HG02678 (cell line): ENCODE measurements at regions not wholly inside any gene's neighbourhood (a gene's known extent, or its start where the extent isn't known, plus 50 kb on each side); places are given as distances from the start of the nearest gene placed in this dataset.
A peak's percentile ranks its signal among the peaks of the same experiment; 100 is the strongest.

Experiments
- ATAC-seq: cut with Tn5 transposase; IDR thresholded peaks from one replicate; pipeline ENCODE4 v1.9.1; 2021; ENCODE audit warnings: mild to moderate bottlenecking, moderate library complexity; ENCODE audit not compliant: unreplicated experiment

GRCh38 chr3:182699550-182700170 is 93.6 kb upstream of the ATP11B start:
- no peak for ATAC-seq

GRCh38 chr3:182702216-182702615 is 91.1 kb upstream of the ATP11B start:
- ATAC-seq = no peak

- ATAC-seq = no peak
These were observed 90.1 kb upstream of the ATP11B start for GRCh38 chr3:182703233-182703632.

- ATAC-seq = no peak
These were observed 88.4 kb upstream of the ATP11B start for GRCh38 chr3:182704926-182705325.

GRCh38 chr3:182708810-182709209 is 84.5 kb upstream of the ATP11B start:
- ATAC-seq = no peak

GRCh38 chr3:182709306-182709705 is 84.0 kb upstream of the ATP11B start:
- no peak for ATAC-seq

GRCh38 chr3:182710557-182711157 is 82.6 kb upstream of the ATP11B start:
- no peak for ATAC-seq

GRCh38 chr3:182711261-182711683 is 82.0 kb upstream of the ATP11B start:
- ATAC-seq = no peak

GRCh38 chr3:182711853-182712252 is 81.5 kb upstream of the ATP11B start:
- no peak for ATAC-seq

- no peak for ATAC-seq
These were observed 80.2 kb upstream of the ATP11B start for GRCh38 chr3:182713111-182713510.

- ATAC-seq = no peak
These were observed 79.4 kb upstream of the ATP11B start for GRCh38 chr3:182713743-182714517.

GRCh38 chr3:182715006-182715405 is 78.3 kb upstream of the ATP11B start:
- no peak for ATAC-seq

- peak; percentile 41 for ATAC-seq
These were observed 77.1 kb upstream of the ATP11B start for GRCh38 chr3:182716114-182716688.

- ATAC-seq = peak; percentile 92
These were observed 76.1 kb upstream of the ATP11B start for GRCh38 chr3:182717216-182717615.

GRCh38 chr3:182722907-182723306 is 70.4 kb upstream of the ATP11B start:
- ATAC-seq = no peak

GRCh38 chr3:182723596-182723995 is 69.7 kb upstream of the ATP11B start:
- no peak for ATAC-seq

GRCh38 chr3:182725372-182726251 is 67.7 kb upstream of the ATP11B start:
- ATAC-seq = no peak

- no peak for ATAC-seq
These were observed 66.8 kb upstream of the ATP11B start for GRCh38 chr3:182726258-182727142.

GRCh38 chr3:182728238-182728637 is 65.1 kb upstream of the ATP11B start:
- no peak for ATAC-seq
